Breast epithelium (tissue), 3 donors: ENCODE measurements at regions not wholly inside any gene's neighbourhood (a gene's known extent, or its start where the extent isn't known, plus 50 kb on each side); places are given as distances from the start of the nearest gene placed in this dataset.

Experiments used
- POLR2A ChIP-seq: fragments of 450-650 bp; IDR thresholded peaks from one replicate; pipeline ENCODE4 v1.6.1; 2016; ENCODE audit warnings: antibody characterized with exemption, mild to moderate bottlenecking, moderate library complexity
- POLR2AphosphoS5 ChIP-seq, 3 donors: sonication (generic); formaldehyde crosslinking; IDR thresholded peaks; one replicate each; pipeline ENCODE4 v1.6.1; 2017; ENCODE audit warnings: antibody characterized with exemption in 3 of 3
- TF ChIP-seq, protein P1 (sequence below), 3 donors: fragments of 450-650 bp; IDR thresholded peaks; one replicate each; pipeline ENCODE4 v1.5.1; 2016 to 2017; ENCODE audit warnings: antibody characterized with exemption in 3 of 3, mild to moderate bottlenecking in 3 of 3, moderate library complexity in 3 of 3

DNA sequence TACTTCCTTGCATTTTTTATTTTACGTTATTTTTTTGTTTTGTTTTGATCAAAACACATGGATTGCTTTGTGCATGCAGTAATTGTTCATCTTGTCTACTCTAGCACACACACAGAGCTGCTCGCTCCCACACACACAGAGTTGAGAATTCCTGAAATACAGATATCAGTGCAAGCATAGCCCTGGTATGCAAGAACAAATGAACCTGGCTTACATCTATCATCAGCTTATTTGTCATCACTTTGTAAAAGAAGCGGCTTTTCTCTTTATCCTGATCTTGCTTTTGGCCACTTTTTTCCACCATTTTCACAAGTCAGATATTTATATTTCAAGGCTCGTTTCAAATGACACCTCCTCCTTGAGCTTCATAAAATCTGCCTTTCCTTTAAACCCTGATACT, 1435.7 kb downstream of the MAT2B start:
- TF ChIP-seq POLR2A: no peak
- TF ChIP-seq, protein P1, sequence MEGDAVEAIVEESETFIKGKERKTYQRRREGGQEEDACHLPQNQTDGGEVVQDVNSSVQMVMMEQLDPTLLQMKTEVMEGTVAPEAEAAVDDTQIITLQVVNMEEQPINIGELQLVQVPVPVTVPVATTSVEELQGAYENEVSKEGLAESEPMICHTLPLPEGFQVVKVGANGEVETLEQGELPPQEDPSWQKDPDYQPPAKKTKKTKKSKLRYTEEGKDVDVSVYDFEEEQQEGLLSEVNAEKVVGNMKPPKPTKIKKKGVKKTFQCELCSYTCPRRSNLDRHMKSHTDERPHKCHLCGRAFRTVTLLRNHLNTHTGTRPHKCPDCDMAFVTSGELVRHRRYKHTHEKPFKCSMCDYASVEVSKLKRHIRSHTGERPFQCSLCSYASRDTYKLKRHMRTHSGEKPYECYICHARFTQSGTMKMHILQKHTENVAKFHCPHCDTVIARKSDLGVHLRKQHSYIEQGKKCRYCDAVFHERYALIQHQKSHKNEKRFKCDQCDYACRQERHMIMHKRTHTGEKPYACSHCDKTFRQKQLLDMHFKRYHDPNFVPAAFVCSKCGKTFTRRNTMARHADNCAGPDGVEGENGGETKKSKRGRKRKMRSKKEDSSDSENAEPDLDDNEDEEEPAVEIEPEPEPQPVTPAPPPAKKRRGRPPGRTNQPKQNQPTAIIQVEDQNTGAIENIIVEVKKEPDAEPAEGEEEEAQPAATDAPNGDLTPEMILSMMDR (IDR thresholded peaks at IDR 0.05): no peak
- no peak for TF ChIP-seq POLR2AphosphoS5 (IDR thresholded peaks at IDR 0.05)
